K562 (cell line): ENCODE measurements at regions not wholly inside any gene's neighbourhood (a gene's known extent, or its start where the extent isn't known, plus 50 kb on each side); places are given as distances from the start of the nearest gene placed in this dataset.

Source experiments
- ATF6 ChIP-seq: sonication (generic); formaldehyde crosslinking; IDR thresholded peaks from 2 replicates; pipeline ENCODE4 v1.4.0; 2020; ENCODE audit warnings: mild to moderate bottlenecking, missing genetic modification reagents
- FOS ChIP-seq: IDR thresholded peaks from 3 replicates; pipeline ENCODE4 v1.6.1; 2011; ENCODE audit not compliant: insufficient read length; ENCODE audit errors: extremely low read depth
- REST ChIP-seq, 2 experiments: fragments of 450-650 bp; formaldehyde crosslinking in 1 of 2; IDR thresholded peaks; 2 replicates each; pipeline versions ENCODE4 v1.4.0 to v1.6.1; 2014 to 2020; ENCODE audit warnings: mild to moderate bottlenecking in 2 of 2, borderline replicate concordance in 1 of 2, low read depth in 1 of 2

DNA sequence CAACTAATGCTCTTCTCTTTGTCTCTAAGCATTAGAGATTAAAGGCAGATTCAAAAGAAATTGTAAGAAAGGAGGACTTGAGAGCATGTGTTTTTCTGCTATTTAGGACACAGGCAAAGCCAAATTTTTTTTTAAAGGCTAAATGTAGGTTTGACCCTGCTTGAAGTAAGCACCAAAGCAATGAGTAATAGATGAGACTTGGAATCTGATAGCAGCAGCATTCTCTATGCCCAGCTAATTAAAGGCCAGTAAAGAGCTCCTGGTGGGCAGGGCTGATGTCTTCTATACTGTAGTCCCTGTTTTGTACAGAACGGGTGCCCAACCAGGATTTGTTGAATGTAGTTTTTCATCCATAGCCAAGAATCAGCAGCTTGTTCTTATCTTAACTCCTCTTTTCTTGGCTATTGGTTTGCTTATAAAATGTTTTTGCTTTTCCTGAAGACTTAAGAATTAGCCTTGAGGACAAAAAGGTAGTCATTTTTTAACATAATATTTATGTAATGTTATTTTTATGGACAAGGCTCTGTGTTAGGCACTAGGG, 179.6 kb downstream of the LMO4 start (continued):
- TF ChIP-seq REST (IDR thresholded peaks at IDR 0.05; ENCODE audit: borderline replicate concordance): no peak
- TF ChIP-seq REST (CRISPR knock-in tag; IDR thresholded peaks at IDR 0.05; ENCODE audit: low read depth): no peak
- no peak for TF ChIP-seq FOS
- TF ChIP-seq ATF6 (CRISPR knock-in tag): no peak
- TF ChIP-seq, all 486 proteins: peak for 0
